Activated naive CD8-positive, alpha-beta T cell treated with anti-CD3 and anti-CD28 coated beads, Interleukin-2, amount 10 ng/mL, durations not matched to agents 7 days and 5 days (primary cell): ENCODE measurements at regions not wholly inside any gene's neighbourhood (a gene's known extent, or its start where the extent isn't known, plus 50 kb on each side); places are given as distances from the start of the nearest gene placed in this dataset.

Experiments used
- ATAC-seq: fragments of 150-1000 bp; cut with Tn5 transposase; one replicate; pipeline ENCODE4 v1.10.0; 2021; ENCODE audit warnings: low read depth, moderate library complexity
- POLR2A ChIA-PET: fragments of 350-600 bp; sonication (Branson Sonifier 250); formaldehyde crosslinking; loops from one replicate; lab custom pipeline; 2021; ENCODE audit warnings: antibody characterized with exemption; lab: Charles Lee
- DNase-seq: peaks from one replicate; pipeline ENCODE4 v3.0.0; 2021
- H3K27ac Mint-ChIP-seq: one replicate; pipeline ENCODE4 v1.8.0; 2022; ENCODE audit warnings: mild to moderate bottlenecking, mixed read lengths
- H3K27me3 Mint-ChIP-seq: one replicate; pipeline ENCODE4 v1.8.0; 2022; ENCODE audit warnings: mild to moderate bottlenecking, moderate library complexity, mixed read lengths
- H3K36me3 Mint-ChIP-seq: one replicate; pipeline ENCODE4 v1.8.0; 2021; ENCODE audit warnings: mild to moderate bottlenecking, mixed read lengths
- H3K4me1 Mint-ChIP-seq: one replicate; pipeline ENCODE4 v1.8.0; 2021; ENCODE audit warnings: mixed read lengths
- H3K4me3 Mint-ChIP-seq: one replicate; pipeline ENCODE4 v1.8.0; 2022; ENCODE audit warnings: mild to moderate bottlenecking, moderate library complexity, mixed read lengths
- H3K9me3 Mint-ChIP-seq: one replicate; pipeline ENCODE4 v1.8.0; 2021; ENCODE audit warnings: mixed read lengths

DNA sequence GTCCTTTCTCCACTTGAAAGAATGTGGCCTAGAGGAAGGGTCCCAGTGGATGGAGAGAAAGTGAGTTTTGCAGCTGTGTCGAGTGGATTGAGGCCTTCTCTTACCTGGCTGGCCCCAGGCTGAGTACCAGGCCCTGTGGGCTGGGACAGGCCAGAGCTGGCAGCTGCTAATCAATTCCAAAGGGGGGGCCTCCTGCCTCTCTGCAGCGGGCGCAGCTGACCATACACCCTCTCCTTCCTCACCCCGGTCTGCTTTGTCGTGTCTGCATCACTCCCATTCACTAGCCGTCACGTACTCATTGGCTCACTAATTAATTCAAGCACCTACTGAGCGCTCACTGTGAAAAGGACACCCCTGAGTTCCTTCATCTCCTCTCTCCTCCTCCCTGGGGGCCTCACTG lies 58.4 kb upstream of the PITX1 start:
- H3K27ac Mint-ChIP-seq, result no peak overlapping the region
- peaks cover 9% of the 10 kb centered on the region for H3K27me3 Mint-ChIP-seq
- no peaks in the 10 kb centered on the region for H3K36me3 Mint-ChIP-seq
- H3K4me1 Mint-ChIP-seq, result no peaks in the 10 kb centered on the region
- H3K4me3 Mint-ChIP-seq, result no peak overlapping the region
- H3K9me3 Mint-ChIP-seq, result no peaks in the 10 kb centered on the region
- POLR2A ChIA-PET, result no interaction called here
- no peak for DNase-seq
- ATAC-seq, result no peak

DNA sequence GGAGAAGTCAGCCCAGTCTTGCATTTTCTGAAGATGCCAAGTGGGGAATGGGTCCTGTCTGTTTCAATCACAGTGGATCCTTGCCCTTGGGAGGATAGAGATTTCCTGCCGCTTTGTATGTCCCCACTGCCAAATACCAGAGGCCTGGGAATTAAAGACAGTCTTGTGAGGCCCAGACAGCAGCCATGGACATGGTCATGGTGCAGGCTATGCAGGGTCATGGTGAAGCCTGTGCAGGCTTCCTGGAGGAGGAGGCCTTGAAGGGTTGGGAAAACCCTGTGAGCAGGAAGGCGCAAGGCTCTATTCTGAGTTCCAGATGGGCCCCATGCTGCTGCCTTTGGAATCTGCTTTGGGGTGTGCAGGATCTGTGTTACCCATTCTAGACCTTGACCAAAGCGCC lies 57.3 kb upstream of the PITX1 start:
- no peak overlapping the region for H3K4me3 Mint-ChIP-seq
- ATAC-seq (no peak), DNase-seq (no peak)
- peaks cover 2% of the 10 kb centered on the region for H3K27me3 Mint-ChIP-seq
- no peak overlapping the region for H3K27ac Mint-ChIP-seq
- POLR2A ChIA-PET, result no interaction called here
- H3K36me3 Mint-ChIP-seq, result no peaks in the 10 kb centered on the region
- no peaks in the 10 kb centered on the region for H3K9me3 Mint-ChIP-seq
- H3K4me1 Mint-ChIP-seq, result no peaks in the 10 kb centered on the region

GRCh38 chr5:135089912-135090311 lies 55.9 kb upstream of the PITX1 start:
- Mint-ChIP-seq H3K4me1 (no peaks in the 10 kb centered on the region), H3K27ac (no peak overlapping the region), H3K27me3 (peaks cover 2% of the 10 kb centered on the region), H3K4me3 (no peak overlapping the region), H3K36me3 (no peaks in the 10 kb centered on the region), H3K9me3 (no peaks in the 10 kb centered on the region)
- DNase-seq (no peak), ATAC-seq (no peak)
- POLR2A ChIA-PET, result no interaction called here

DNA sequence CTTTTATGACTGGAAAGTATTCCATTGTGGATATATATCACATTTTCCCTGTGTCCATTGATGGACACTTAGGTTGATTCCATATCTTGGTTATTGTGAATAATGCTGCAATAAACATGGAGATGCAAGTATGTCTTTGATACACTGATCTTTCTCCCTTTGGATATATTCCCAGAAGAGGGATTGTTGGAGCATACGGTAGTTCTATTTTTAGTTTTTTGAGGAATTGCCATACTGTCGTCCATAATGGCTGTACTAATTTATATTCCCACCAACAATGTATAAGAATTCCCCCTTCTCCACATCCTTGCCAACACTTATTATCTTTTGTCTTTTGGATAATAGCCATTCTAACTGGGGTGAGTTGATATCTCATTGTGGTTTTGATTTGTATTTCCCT lies 54.9 kb upstream of the PITX1 start:
- Mint-ChIP-seq H3K27ac (no peak overlapping the region), H3K4me3 (no peak overlapping the region), H3K27me3 (peaks cover 3% of the 10 kb centered on the region), H3K36me3 (no peaks in the 10 kb centered on the region), H3K4me1 (no peaks in the 10 kb centered on the region), H3K9me3 (no peaks in the 10 kb centered on the region)
- POLR2A ChIA-PET, result no interaction called here
- ATAC-seq (no peak), DNase-seq (no peak)

DNA sequence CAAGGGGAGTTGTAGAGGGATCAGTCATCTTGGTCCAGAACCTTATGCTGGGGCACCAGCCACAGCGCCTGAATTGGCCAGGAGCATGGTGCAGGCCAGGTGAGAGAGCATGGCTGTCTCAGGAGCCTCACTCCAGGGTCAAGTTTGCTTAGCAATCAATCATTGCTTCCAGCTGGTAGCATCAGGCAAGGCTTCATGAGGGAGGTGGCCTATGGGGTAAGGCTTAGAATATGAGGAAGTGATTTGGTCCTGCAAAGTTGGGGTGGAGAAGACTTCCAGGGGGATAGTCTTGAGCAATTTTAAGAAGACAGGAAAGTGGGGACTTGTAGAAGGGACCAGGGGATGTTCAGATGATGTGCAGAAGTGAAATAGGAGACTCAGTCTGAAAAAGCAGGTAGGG lies 53.9 kb upstream of the PITX1 start:
- H3K4me3 Mint-ChIP-seq, result no peak overlapping the region
- DNase-seq (no peak), ATAC-seq (no peak)
- H3K9me3 Mint-ChIP-seq, result no peaks in the 10 kb centered on the region
- no peak overlapping the region for H3K27ac Mint-ChIP-seq
- peaks cover 8% of the 10 kb centered on the region for H3K27me3 Mint-ChIP-seq
- no peaks in the 10 kb centered on the region for H3K4me1 Mint-ChIP-seq
- POLR2A ChIA-PET, result no interaction called here
- H3K36me3 Mint-ChIP-seq, result no peaks in the 10 kb centered on the region

DNA sequence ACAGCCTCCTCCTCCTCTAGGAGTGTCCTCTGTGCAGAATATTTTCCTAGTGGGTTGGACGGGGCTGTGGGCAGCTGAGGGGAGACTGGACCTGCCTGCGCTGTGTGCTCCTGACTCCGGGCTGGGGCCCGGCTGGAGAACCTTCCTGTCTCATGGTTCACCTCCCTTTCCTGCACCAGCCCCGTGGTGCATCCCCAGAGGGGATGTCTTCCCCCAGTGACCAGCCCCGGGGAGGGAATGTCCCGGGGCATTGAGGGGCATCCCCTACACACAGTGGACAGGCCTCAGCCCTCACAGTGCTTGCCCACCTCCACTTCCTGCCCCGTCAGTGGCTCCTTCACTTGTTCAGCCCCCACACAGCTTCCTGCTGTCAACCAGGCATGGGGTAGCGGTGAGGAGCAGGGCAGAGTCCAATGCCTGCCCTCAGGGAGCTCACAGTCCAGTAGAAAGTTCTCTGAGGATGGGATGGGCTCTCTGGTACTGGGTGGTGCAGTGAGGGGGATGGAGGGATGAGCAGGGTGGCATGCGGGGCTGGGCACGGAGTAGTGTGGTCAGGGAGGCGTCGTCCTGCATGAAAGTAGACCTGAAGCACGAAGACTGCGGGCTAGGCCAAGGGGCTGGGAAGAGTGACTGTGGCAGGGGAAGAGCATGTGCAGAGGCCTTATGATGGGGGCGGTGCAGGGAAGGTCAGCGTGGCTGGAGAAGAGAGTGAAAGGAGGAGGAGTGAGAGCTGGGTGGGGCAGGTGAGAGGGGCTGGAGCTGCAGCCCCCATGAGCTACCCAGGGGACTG lies 52.1 kb upstream of the PITX1 start:
- Mint-ChIP-seq H3K9me3 (peaks cover 4% of the 10 kb centered on the region), H3K4me1 (no peaks in the 10 kb centered on the region), H3K27ac (no peak overlapping the region), H3K36me3 (no peaks in the 10 kb centered on the region), H3K27me3 (peaks cover 12% of the 10 kb centered on the region), H3K4me3 (no peak overlapping the region)
- ATAC-seq (no peak), DNase-seq (no peak)
- POLR2A ChIA-PET, result no interaction called here

GRCh38 chr5:135085133-135085935 lies 51.3 kb upstream of the PITX1 start:
- H3K4me1 Mint-ChIP-seq, result no peaks in the 10 kb centered on the region
- peaks cover 17% of the 10 kb centered on the region for H3K27me3 Mint-ChIP-seq
- no peak overlapping the region for H3K4me3 Mint-ChIP-seq
- H3K27ac Mint-ChIP-seq, result no peak overlapping the region
- POLR2A ChIA-PET, result no interaction called here
- DNase-seq (no peak), ATAC-seq (no peak)
- H3K36me3 Mint-ChIP-seq, result no peaks in the 10 kb centered on the region
- H3K9me3 Mint-ChIP-seq, result peaks cover 8% of the 10 kb centered on the region
